GM12878 (cell line): ENCODE measurements at regions not wholly inside any gene's neighbourhood (a gene's known extent, or its start where the extent isn't known, plus 50 kb on each side); places are given as distances from the start of the nearest gene placed in this dataset.

Experiments
- ATAC-seq: fragments of 200-7000 bp; cut with Tn5 transposase; 3 replicates; pipeline ENCODE4 v1.9.1; 2020; ENCODE audit warnings: mild to moderate bottlenecking, moderate library complexity
- BruUV-seq: library from RNA; stranded (reverse); fragments of 400-500 nt; replicated peaks from 2 replicates; lab custom pipeline; 2021; lab: Mats Ljungman, UMichigan
- CTCF ChIA-PET: fragments of 300-600 bp; sonication (Branson Sonifier 250); formaldehyde crosslinking; extraction: SDS; loops from one replicate; lab custom pipeline; 2021; ENCODE audit warnings: inconsistent platforms; lab: Yijun Ruan, JAX
- POLR2A ChIA-PET: fragments of 350-600 bp; formaldehyde crosslinking; extraction: SDS; loops from one replicate; lab custom pipeline; 2021; ENCODE audit warnings: inconsistent platforms; lab: Charles Lee
- RAD21 ChIA-PET: fragments of 300-600 bp; sonication (Branson Sonifier 250); formaldehyde crosslinking; loops from one replicate; lab custom pipeline; 2023; ENCODE audit warnings: antibody characterized with exemption; ENCODE audit not compliant: unreplicated experiment; lab: Charles Lee
- SMC1A ChIA-PET: fragments of 300-600 bp; sonication (Branson Sonifier 250); formaldehyde crosslinking; loops from one replicate; lab custom pipeline; 2023; ENCODE audit not compliant: unreplicated experiment, uncharacterized antibody; lab: Charles Lee
- DNase-seq: peaks from one replicate; pipeline ENCODE4 v3.0.0-alpha.2; 2011; ENCODE audit warnings: low read depth, low spot score
- FAIRE-seq: peaks from 3 replicates; lab custom pipeline; 2011; peaks lifted over from hg19 to GRCh38; lab: Jason Lieb, UNC
- H2AFZ ChIP-seq: 2 replicates; pipeline ENCODE4 v1.6.0; 2011; ENCODE audit warnings: low read depth, low read length, control low read depth; ENCODE audit not compliant: control insufficient read depth
- H3K27ac ChIP-seq: 2 replicates; pipeline ENCODE4 v1.5.1; 2011; ENCODE audit warnings: control low read depth; ENCODE audit not compliant: control insufficient read depth, insufficient read depth
- H3K27me3 ChIP-seq, 2 experiments: replicated peaks in 1 of 2; 2 replicates each; pipeline versions ENCODE4 v1.6.0 to v1.6.1; 2011; ENCODE audit warnings: low read length in 1 of 2; ENCODE audit not compliant: control insufficient read depth in 2 of 2, insufficient read depth in 2 of 2
- H3K36me3 ChIP-seq, 2 experiments: 2 replicates each; pipeline ENCODE4 v1.5.1; 2011; ENCODE audit warnings: low read length in 1 of 2; ENCODE audit not compliant: control insufficient read depth in 2 of 2, insufficient read depth in 2 of 2
- H3K4me1 ChIP-seq: 2 replicates; pipeline ENCODE4 v1.6.1; 2011; ENCODE audit warnings: mild to moderate bottlenecking, low read length, moderate library complexity, mixed read lengths; ENCODE audit not compliant: control insufficient read depth, insufficient read depth
- H3K4me2 ChIP-seq: 2 replicates; pipeline ENCODE4 v1.6.0; 2011; ENCODE audit warnings: control low read depth; ENCODE audit not compliant: control insufficient read depth, insufficient read depth
- H3K4me3 ChIP-seq: fragments of 200-600 bp; sonication (generic); 2 replicates; pipeline ENCODE4 v1.5.1; 2016
- H3K79me2 ChIP-seq: 2 replicates; pipeline ENCODE4 v1.6.0; 2011; ENCODE audit warnings: low read length; ENCODE audit not compliant: control insufficient read depth, insufficient read depth
- H3K9ac ChIP-seq: 2 replicates; pipeline ENCODE4 v1.8.0; 2011; ENCODE audit warnings: low read length, control low read depth, mixed read lengths; ENCODE audit not compliant: control insufficient read depth, insufficient read depth
- H3K9me3 ChIP-seq: replicated peaks from 3 replicates; pipeline ENCODE4 v1.5.1; 2011; ENCODE audit warnings: mild to moderate bottlenecking, low read length; ENCODE audit not compliant: control insufficient read depth, insufficient read depth
- H4K20me1 ChIP-seq: 2 replicates; pipeline ENCODE4 v1.6.0; 2011; ENCODE audit not compliant: control insufficient read depth, insufficient read depth
- EGR1 ChIP-seq, 2 experiments: IDR thresholded peaks; 1 replicate in 1 of 2; 2 replicates in 1 of 2; pipeline ENCODE4 v1.6.1; 2011 to 2012; ENCODE audit warnings: low read depth in 2 of 2, low read length in 2 of 2, borderline replicate concordance in 1 of 2, mild to moderate bottlenecking in 1 of 2, moderate library complexity in 1 of 2
- SUZ12 ChIP-seq: fragments of 200-600 bp; sonication (generic); IDR thresholded peaks from one replicate; pipeline ENCODE4 v1.6.1; 2018; ENCODE audit warnings: antibody characterized with exemption, mild to moderate bottlenecking; ENCODE audit not compliant: unreplicated experiment
- ZNF274 ChIP-seq: IDR thresholded peaks from one replicate; pipeline ENCODE4 v1.8.0; 2011; ENCODE audit not compliant: insufficient read length, insufficient read depth
- WGBS: methylation state at CpG from one replicate; pipeline ENCODE4 v1.1.6; 2016; ENCODE audit warnings: low lambda C conversion rate; ENCODE audit not compliant: insufficient replicate concordance, insufficient coverage; ENCODE audit errors: missing lambda C conversion rate; 5-methylcytosine and 5-hydroxymethylcytosine counted together
- in situ Hi-C: fragments of 300-500 bp; cut with MboI; formaldehyde crosslinking; loops from 9 replicates; pipeline ENCODE4 v1.14.3; 2018; ENCODE audit warnings: mixed read lengths
- intact Hi-C: fragments of 100-400 bp; cut with micrococcal nuclease; formaldehyde crosslinking; loops from one replicate; pipeline ENCODE4 v1.14.2; 2022; ENCODE audit not compliant: unreplicated experiment
- TF ChIP-seq, protein P1 (sequence below): fragments of 450-650 bp; IDR thresholded peaks from 2 replicates; pipeline ENCODE4 v1.6.1; 2014; ENCODE audit warnings: mild to moderate bottlenecking
- TF ChIP-seq, protein P2 (sequence below): fragments of 450-650 bp; IDR thresholded peaks from 2 replicates; pipeline ENCODE4 v1.6.1; 2017; ENCODE audit warnings: mild to moderate bottlenecking, moderate library complexity
- TF ChIP-seq, protein P3 (sequence below): IDR thresholded peaks from 2 replicates; pipeline ENCODE4 v1.6.1; 2011; ENCODE audit warnings: low read depth, mild to moderate bottlenecking, low read length, moderate library complexity, borderline replicate concordance; ENCODE audit errors: extremely low read depth

DNA sequence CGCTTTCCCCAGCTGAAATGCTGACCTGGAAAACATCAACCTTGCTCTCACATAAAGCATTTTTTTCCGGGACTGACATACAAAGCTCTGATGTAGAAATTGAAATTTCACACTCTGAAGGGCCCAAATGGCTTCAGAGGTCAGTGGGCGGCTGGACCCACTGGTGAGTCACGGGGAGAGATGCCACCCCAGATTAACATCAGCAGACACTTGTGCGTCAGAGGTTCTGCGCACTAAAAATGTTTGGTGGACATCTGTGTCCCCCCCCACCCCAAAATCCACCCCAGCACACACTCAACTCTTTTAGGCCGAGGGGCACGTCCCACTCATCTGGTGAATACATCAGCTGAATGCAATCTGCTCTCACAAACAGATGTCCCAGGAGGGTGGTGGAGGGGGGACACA, 208.9 kb downstream of the ASB1 start:
- H3K79me2 ChIP-seq, result no peaks in the 10 kb centered on the region
- no peaks in the 10 kb centered on the region for H3K4me1 ChIP-seq
- intact Hi-C loops (no loop called here), in situ Hi-C loops (no loop called here)
- H3K9ac ChIP-seq, result no peak overlapping the region
- RAD21 ChIA-PET, result no interaction called here
- POLR2A ChIA-PET, result no interaction called here
- no peak for FAIRE-seq
- H4K20me1 ChIP-seq, result no peaks in the 10 kb centered on the region
- H3K4me2 ChIP-seq, result no peak overlapping the region
- CTCF ChIA-PET, result no interaction called here
- no peaks in the 10 kb centered on the region for H3K9me3 ChIP-seq
- H3K36me3 ChIP-seq, result no peaks in the 10 kb centered on the region
- H3K27me3 ChIP-seq, result peaks cover 0 to 4% of the 10 kb centered on the region in 2 experiments; a peak in 3 of 4 replicates
- TF ChIP-seq ZNF274 (no peak), SUZ12 (no peak), EGR1 (IDR thresholded peaks at IDR 0.05; ENCODE audit: borderline replicate concordance in 1 of 2, low read depth in 2 of 2, low read length in 2 of 2) (no peak)
- TF ChIP-seq, protein P1, sequence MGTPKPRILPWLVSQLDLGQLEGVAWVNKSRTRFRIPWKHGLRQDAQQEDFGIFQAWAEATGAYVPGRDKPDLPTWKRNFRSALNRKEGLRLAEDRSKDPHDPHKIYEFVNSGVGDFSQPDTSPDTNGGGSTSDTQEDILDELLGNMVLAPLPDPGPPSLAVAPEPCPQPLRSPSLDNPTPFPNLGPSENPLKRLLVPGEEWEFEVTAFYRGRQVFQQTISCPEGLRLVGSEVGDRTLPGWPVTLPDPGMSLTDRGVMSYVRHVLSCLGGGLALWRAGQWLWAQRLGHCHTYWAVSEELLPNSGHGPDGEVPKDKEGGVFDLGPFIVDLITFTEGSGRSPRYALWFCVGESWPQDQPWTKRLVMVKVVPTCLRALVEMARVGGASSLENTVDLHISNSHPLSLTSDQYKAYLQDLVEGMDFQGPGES, result no peak
- TF ChIP-seq, protein P2, sequence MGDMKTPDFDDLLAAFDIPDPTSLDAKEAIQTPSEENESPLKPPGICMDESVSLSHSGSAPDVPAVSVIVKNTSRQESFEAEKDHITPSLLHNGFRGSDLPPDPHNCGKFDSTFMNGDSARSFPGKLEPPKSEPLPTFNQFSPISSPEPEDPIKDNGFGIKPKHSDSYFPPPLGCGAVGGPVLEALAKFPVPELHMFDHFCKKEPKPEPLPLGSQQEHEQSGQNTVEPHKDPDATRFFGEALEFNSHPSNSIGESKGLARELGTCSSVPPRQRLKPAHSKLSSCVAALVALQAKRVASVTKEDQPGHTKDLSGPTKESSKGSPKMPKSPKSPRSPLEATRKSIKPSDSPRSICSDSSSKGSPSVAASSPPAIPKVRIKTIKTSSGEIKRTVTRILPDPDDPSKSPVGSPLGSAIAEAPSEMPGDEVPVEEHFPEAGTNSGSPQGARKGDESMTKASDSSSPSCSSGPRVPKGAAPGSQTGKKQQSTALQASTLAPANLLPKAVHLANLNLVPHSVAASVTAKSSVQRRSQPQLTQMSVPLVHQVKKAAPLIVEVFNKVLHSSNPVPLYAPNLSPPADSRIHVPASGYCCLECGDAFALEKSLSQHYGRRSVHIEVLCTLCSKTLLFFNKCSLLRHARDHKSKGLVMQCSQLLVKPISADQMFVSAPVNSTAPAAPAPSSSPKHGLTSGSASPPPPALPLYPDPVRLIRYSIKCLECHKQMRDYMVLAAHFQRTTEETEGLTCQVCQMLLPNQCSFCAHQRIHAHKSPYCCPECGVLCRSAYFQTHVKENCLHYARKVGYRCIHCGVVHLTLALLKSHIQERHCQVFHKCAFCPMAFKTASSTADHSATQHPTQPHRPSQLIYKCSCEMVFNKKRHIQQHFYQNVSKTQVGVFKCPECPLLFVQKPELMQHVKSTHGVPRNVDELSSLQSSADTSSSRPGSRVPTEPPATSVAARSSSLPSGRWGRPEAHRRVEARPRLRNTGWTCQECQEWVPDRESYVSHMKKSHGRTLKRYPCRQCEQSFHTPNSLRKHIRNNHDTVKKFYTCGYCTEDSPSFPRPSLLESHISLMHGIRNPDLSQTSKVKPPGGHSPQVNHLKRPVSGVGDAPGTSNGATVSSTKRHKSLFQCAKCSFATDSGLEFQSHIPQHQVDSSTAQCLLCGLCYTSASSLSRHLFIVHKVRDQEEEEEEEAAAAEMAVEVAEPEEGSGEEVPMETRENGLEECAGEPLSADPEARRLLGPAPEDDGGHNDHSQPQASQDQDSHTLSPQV, result no peak
- TF ChIP-seq, protein P3, sequence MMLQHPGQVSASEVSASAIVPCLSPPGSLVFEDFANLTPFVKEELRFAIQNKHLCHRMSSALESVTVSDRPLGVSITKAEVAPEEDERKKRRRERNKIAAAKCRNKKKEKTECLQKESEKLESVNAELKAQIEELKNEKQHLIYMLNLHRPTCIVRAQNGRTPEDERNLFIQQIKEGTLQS, result no peak
- TF ChIP-seq, all 136 proteins: peak for 0
- Histone ChIP-seq H3K4me3 (no peak overlapping the region), H2AFZ (no peak overlapping the region), H3K27ac (no peak overlapping the region)
- WGBS, result 49% methylated on average over 8 of the region's 8 CpGs
- SMC1A ChIA-PET, result no interaction called here
- BruUV-seq, result no TSS peak
- no peak for ATAC-seq
- no peak for DNase-seq
